ENCODE measurements at regions not wholly inside any gene's neighbourhood (a gene's known extent, or its start where the extent isn't known, plus 50 kb on each side); places are given as distances from the start of the nearest gene placed in this dataset.

DNA sequence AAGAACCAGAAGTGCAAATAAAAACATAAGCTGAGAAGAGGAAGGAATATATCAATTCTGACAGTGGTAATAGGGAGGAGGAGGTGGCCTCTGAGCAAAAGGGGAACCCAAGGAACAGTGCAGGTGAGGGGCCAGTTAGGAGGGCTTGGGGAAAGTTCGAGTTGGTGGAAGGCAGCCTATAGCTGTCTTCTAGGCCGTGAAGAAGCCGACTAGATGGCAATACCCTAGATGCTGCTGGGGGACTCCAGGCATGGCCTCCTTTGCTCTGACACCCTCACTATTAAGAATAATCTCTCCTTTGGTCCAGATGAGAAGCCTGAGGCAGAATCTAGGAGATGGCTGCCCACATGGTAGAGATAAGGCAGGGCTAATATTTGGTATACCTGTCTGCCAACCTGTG is 351.1 kb upstream of the PLXNA2 start:
- Histone ChIP-seq H3K4me2 (replicated peaks; ENCODE audit: extremely low read depth, low read length, poor library complexity, severe bottlenecking) (no peak overlapping the region), H2AFZ (ENCODE audit: insufficient read depth, low read depth, low read length, poor library complexity, severe bottlenecking) (no peak overlapping the region), H3K36me3 (replicated peaks in 1 of 2; ENCODE audit: control insufficient read depth in 1 of 2, insufficient read depth in 2 of 2, low read length in 2 of 2) (no peaks in the 10 kb centered on the region), H3K9me3 (replicated peaks in 1 of 2; ENCODE audit: control insufficient read depth in 1 of 2, insufficient read depth in 1 of 2, low read length in 2 of 2) (no peaks in the 10 kb centered on the region), H3K27me3 (ENCODE audit: control insufficient read depth in 2 of 2, insufficient read depth in 2 of 2, low read length in 2 of 2) (no peaks in the 10 kb centered on the region), H3K79me2 (ENCODE audit: insufficient read depth, low read length) (no peaks in the 10 kb centered on the region), H3K9ac (ENCODE audit: insufficient read depth, low read length, poor library complexity, severe bottlenecking) (no peak overlapping the region), H3K27ac (ENCODE audit: low read depth in 1 of 2, low read length in 2 of 2) (no peak overlapping the region), H3K4me1 (ENCODE audit: control insufficient read depth in 1 of 2, insufficient read depth in 2 of 2, low read length in 2 of 2) (no peaks in the 10 kb centered on the region), H4K20me1 (ENCODE audit: insufficient read depth, low read length) (no peaks in the 10 kb centered on the region), H3K4me3 (replicated peaks in 1 of 3; ENCODE audit: low read depth in 2 of 3, low read length in 3 of 3) (no peak overlapping the region)
- Mint-ChIP-seq H3K27me3 (ENCODE audit: low read depth in 3 of 3) (peaks cover 2% of the 10 kb centered on the region in 3 donors), H3K36me3 (no peaks in the 10 kb centered on the region), H3K4me3 (no peak overlapping the region), H3K9me3 (no peaks in the 10 kb centered on the region), H3K4me1 (no peaks in the 10 kb centered on the region), H3K27ac (no peak overlapping the region)
- WGBS (ENCODE audit: insufficient coverage), result no CpG with 5 or more reads among the region's 3 CpGs
- TF ChIP-seq, protein P1, sequence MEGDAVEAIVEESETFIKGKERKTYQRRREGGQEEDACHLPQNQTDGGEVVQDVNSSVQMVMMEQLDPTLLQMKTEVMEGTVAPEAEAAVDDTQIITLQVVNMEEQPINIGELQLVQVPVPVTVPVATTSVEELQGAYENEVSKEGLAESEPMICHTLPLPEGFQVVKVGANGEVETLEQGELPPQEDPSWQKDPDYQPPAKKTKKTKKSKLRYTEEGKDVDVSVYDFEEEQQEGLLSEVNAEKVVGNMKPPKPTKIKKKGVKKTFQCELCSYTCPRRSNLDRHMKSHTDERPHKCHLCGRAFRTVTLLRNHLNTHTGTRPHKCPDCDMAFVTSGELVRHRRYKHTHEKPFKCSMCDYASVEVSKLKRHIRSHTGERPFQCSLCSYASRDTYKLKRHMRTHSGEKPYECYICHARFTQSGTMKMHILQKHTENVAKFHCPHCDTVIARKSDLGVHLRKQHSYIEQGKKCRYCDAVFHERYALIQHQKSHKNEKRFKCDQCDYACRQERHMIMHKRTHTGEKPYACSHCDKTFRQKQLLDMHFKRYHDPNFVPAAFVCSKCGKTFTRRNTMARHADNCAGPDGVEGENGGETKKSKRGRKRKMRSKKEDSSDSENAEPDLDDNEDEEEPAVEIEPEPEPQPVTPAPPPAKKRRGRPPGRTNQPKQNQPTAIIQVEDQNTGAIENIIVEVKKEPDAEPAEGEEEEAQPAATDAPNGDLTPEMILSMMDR (IDR thresholded peaks at IDR 0.05), result no peak
- intact Hi-C loops (cut with micrococcal nuclease), result no loop called here
- DNase-seq, result no peak

- DNase-seq, result no peak
- Mint-ChIP-seq H3K4me3 (no peak overlapping the region), H3K27ac (no peak overlapping the region), H3K4me1 (no peaks in the 10 kb centered on the region), H3K9me3 (peaks cover 0 to 1% (median 0%) of the 10 kb centered on the region in 7 donors), H3K36me3 (no peaks in the 10 kb centered on the region), H3K27me3 (ENCODE audit: low read depth in 3 of 3) (peaks cover 0 to 3% (median 2%) of the 10 kb centered on the region in 3 donors)
- no peaks in the 10 kb centered on the region for H3K9me3 ChIP-seq (replicated peaks in 1 of 2; ENCODE audit: control insufficient read depth in 1 of 2, insufficient read depth in 1 of 2, low read length in 2 of 2)
- H3K4me3 ChIP-seq (replicated peaks in 1 of 3; ENCODE audit: low read depth in 2 of 3, low read length in 3 of 3), result no peak overlapping the region
- no peak overlapping the region for H3K4me2 ChIP-seq (replicated peaks; ENCODE audit: extremely low read depth, low read length, poor library complexity, severe bottlenecking)
- no peaks in the 10 kb centered on the region for H4K20me1 ChIP-seq (ENCODE audit: insufficient read depth, low read length)
- H2AFZ ChIP-seq (ENCODE audit: insufficient read depth, low read depth, low read length, poor library complexity, severe bottlenecking), result no peak overlapping the region
- intact Hi-C loops (cut with micrococcal nuclease), result no loop called here
- H3K79me2 ChIP-seq (ENCODE audit: insufficient read depth, low read length), result no peaks in the 10 kb centered on the region
- H3K36me3 ChIP-seq (replicated peaks in 1 of 2; ENCODE audit: control insufficient read depth in 1 of 2, insufficient read depth in 2 of 2, low read length in 2 of 2), result no peaks in the 10 kb centered on the region
- no peaks in the 10 kb centered on the region for H3K4me1 ChIP-seq (ENCODE audit: control insufficient read depth in 1 of 2, insufficient read depth in 2 of 2, low read length in 2 of 2)
- TF ChIP-seq, protein P1 (IDR thresholded peaks at IDR 0.05), result no peak
- no peaks in the 10 kb centered on the region for H3K27me3 ChIP-seq (ENCODE audit: control insufficient read depth in 2 of 2, insufficient read depth in 2 of 2, low read length in 2 of 2)
- WGBS (ENCODE audit: insufficient coverage), result 94% methylated on average over 4 of the region's 4 CpGs
- H3K9ac ChIP-seq (ENCODE audit: insufficient read depth, low read length, poor library complexity, severe bottlenecking), result no peak overlapping the region
- no peak overlapping the region for H3K27ac ChIP-seq (ENCODE audit: low read depth in 1 of 2, low read length in 2 of 2)
Measured at GRCh38 chr1:208595745-208596144, 351.6 kb upstream of the PLXNA2 start.
